NB4 (cell line): ENCODE measurements at regions not wholly inside any gene's neighbourhood (a gene's known extent, or its start where the extent isn't known, plus 50 kb on each side); places are given as distances from the start of the nearest gene placed in this dataset.

Experiments used
- DNase-seq: peaks from one replicate; pipeline ENCODE4 v3.0.0; 2010; ENCODE audit warnings: low read depth
- H3K4me3 ChIP-seq: one replicate; pipeline ENCODE4 v1.5.1; 2011; ENCODE audit warnings: mild to moderate bottlenecking, low read depth, low read length, moderate library complexity
- MYC ChIP-seq: IDR thresholded peaks from 2 replicates; pipeline ENCODE4 v1.6.1; 2011; ENCODE audit warnings: low read depth, low read length
- POLR2A ChIP-seq: IDR thresholded peaks from 2 replicates; pipeline ENCODE4 v1.6.1; 2011; ENCODE audit warnings: mild to moderate bottlenecking; ENCODE audit not compliant: insufficient read length; ENCODE audit errors: extremely low read depth
- TF ChIP-seq, protein P1 (sequence below): IDR thresholded peaks from one replicate; pipeline ENCODE4 v1.5.1; 2012; ENCODE audit warnings: low read depth, low read length
- TF ChIP-seq, protein P2 (sequence below): IDR thresholded peaks from 2 replicates; pipeline ENCODE4 v1.6.1; 2011; ENCODE audit warnings: low read depth, low read length

DNA sequence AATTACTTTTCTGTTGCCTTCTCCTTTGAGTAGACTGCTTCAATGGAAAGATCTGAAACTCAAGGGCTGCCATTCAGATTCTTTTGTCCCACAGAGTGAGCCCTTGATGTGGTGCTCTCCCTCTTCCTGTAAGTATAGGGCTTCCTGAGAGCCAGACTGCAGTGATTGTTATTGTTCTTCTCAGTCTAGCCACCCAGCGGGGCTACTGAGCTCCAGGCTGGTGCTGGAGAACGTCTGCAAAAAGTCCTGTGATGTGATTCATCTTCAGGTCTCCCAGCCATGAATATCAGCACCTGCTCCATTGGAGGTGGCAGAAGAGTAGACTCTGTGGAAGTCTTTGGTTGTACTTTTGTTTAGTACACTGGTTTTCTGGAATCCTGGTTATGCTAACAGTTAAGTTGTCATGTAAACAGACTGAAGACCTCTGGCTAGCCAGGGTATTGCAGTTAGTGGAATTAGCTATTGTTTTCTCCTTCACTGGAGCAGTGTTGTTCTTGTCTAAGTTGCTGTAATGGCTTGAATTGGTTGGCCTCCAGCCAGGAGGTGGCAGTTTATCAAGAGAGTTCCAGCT, 240.9 kb downstream of the COL12A1 start:
- TF ChIP-seq, protein P1, sequence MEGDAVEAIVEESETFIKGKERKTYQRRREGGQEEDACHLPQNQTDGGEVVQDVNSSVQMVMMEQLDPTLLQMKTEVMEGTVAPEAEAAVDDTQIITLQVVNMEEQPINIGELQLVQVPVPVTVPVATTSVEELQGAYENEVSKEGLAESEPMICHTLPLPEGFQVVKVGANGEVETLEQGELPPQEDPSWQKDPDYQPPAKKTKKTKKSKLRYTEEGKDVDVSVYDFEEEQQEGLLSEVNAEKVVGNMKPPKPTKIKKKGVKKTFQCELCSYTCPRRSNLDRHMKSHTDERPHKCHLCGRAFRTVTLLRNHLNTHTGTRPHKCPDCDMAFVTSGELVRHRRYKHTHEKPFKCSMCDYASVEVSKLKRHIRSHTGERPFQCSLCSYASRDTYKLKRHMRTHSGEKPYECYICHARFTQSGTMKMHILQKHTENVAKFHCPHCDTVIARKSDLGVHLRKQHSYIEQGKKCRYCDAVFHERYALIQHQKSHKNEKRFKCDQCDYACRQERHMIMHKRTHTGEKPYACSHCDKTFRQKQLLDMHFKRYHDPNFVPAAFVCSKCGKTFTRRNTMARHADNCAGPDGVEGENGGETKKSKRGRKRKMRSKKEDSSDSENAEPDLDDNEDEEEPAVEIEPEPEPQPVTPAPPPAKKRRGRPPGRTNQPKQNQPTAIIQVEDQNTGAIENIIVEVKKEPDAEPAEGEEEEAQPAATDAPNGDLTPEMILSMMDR, result no peak
- TF ChIP-seq MYC, result no peak
- TF ChIP-seq, protein P2, sequence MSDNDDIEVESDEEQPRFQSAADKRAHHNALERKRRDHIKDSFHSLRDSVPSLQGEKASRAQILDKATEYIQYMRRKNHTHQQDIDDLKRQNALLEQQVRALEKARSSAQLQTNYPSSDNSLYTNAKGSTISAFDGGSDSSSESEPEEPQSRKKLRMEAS, result no peak
- TF ChIP-seq POLR2A, result no peak
- DNase-seq, result no peak
- no peak overlapping the region for H3K4me3 ChIP-seq

DNA sequence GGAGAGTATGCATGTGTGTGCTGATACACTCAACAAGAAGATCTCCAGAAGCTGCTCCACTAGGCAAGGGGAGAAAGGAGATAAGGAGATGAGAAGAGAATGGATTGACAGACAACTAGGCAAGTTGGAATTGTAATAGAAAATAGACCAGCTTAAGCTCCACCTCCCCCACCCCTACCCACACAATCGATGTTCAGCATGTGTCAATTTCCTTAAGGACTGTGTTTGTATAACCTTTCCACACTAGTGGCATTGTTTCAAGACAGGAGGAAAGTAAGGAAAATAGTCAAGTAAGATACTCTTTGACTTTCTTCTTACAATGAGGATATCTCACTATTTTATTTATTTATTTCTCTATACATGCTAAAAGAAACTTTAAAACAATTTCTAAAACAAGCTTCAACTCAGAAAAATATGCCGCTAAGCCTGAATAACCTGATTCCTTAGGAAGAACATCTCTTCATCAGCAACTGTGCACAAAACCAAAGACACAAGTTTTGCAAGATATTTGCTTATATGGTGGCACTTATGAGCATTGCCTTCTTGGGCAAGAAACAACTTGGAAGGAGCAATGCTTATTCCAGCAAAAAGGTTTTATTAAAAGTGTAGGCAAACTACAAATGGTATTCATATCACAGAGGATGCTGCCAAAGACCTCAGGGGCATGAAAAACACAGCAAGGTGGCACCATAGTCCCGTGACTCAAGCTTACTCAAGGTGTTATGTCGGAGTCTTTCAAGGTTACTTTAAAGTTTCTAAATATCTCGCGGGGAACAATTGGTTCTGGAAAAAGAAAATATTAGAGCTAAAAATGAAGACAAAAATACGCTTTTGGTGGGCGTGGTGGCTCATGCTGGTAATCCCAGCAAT, 249.1 kb downstream of the COL12A1 start:
- DNase-seq, result no peak
- no peak overlapping the region for H3K4me3 ChIP-seq
- TF ChIP-seq, protein P2, result no peak
- TF ChIP-seq, protein P1, result no peak
- TF ChIP-seq POLR2A (no peak), MYC (no peak)

DNA sequence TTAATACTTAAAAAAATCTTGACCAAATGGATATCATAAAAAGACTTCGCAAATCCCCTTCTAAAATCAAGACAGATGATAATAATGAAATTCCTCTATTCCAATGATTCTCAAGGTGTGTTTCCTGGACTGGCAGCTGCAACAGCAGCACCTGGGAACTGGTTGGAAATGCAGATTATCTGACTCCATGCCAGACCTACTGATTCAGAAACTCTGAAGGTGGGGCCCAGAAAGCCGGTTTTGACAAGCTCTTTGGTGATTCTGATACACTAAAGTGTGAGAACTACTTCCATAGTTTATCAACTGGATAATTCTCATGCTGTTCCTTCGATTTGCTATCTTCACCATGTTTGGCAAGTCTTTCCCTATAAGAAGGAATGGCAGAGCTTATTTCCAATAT, 252.1 kb downstream of the COL12A1 start:
- DNase-seq, result no peak
- TF ChIP-seq, protein P1, result no peak
- TF ChIP-seq MYC (no peak), POLR2A (no peak)
- TF ChIP-seq, protein P2, result no peak
- no peak overlapping the region for H3K4me3 ChIP-seq

DNA sequence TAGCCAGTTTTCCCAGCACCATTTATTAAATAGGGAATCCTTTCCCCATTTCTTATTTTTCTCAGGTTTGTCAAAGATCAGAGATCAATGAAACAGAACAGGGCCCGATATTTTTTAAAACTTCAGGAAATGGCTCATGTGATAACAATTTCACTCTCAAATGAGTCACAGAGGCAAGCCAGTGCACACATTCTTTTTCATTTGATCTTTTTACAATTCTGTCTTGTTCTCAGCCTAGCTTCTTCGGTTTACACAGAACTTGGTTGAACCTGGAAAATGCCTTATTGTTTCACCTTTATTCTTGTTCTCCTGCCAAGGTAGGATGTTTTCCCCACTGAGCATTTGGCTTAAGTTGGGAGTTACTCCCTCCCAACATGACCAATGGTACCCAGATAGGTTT, 258.9 kb downstream of the COL12A1 start:
- TF ChIP-seq, protein P2, result no peak
- no peak for TF ChIP-seq POLR2A
- TF ChIP-seq MYC, result no peak
- TF ChIP-seq, protein P1, result no peak
- no peak for DNase-seq
- no peak overlapping the region for H3K4me3 ChIP-seq

DNA sequence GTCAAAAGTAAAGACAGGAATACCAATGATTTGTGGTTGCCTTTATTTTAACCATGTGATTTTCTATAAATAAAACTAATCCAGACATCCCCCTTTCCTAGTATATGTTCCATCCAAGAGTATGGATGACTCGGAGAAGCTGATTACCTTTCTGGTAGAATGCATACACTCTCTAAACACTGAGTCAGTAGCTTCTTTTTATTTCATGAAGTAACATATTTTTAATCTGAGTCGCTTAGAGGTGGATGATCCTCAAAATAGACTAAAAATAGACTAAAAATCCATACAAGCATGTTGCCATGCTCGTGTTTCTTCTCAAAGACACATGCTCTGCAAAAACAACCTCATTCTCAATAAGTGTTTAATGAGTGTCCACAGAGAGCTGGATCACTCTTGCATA, 263.7 kb downstream of the COL12A1 start:
- DNase-seq, result no peak
- TF ChIP-seq MYC, result no peak
- TF ChIP-seq, protein P2, result no peak
- no peak overlapping the region for H3K4me3 ChIP-seq

DNA sequence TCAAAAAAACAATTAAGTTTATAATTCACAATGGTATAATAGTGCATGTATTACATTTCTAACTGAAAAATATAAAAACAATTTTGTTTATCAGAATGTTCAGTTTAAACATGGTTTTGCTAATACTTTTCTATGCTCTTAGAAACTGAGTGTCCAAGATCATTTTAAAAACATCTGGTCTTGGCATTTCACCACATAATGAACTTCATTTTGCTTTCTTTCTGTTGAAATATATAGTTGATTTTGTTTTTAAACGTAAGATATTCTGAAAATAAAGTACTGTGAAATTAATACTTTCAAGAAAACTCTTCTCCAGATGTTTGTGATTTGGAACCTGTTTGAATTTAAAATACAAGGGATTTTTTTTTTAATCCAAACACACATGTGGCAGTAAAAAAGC, 264.4 kb downstream of the COL12A1 start:
- TF ChIP-seq, protein P2, result no peak
- no peak for TF ChIP-seq MYC
- TF ChIP-seq, protein P1, result no peak
- TF ChIP-seq POLR2A, result no peak
- DNase-seq, result no peak
- H3K4me3 ChIP-seq, result no peak overlapping the region
